Muscle of leg (tissue), 3 donors: ENCODE measurements at regions not wholly inside any gene's neighbourhood (a gene's known extent, or its start where the extent isn't known, plus 50 kb on each side); places are given as distances from the start of the nearest gene placed in this dataset.

ENCODE experiments used
- DNase-seq: peaks from one replicate; pipeline ENCODE4 v3.0.0; 2013
- H3K27ac ChIP-seq: one replicate; pipeline ENCODE4 v1.5.1; 2013; ENCODE audit warnings: mild to moderate bottlenecking, low read length, control low read depth
- H3K27me3 ChIP-seq: one replicate; pipeline ENCODE4 v1.6.1; 2013; ENCODE audit warnings: low read length; ENCODE audit not compliant: control insufficient read depth, insufficient read depth
- H3K36me3 ChIP-seq: one replicate; pipeline ENCODE4 v1.6.1; 2013; ENCODE audit warnings: low read length; ENCODE audit not compliant: control insufficient read depth, insufficient read depth
- H3K4me1 ChIP-seq: one replicate; pipeline ENCODE4 v1.6.1; 2013; ENCODE audit warnings: low read length; ENCODE audit not compliant: control insufficient read depth, insufficient read depth
- H3K4me3 ChIP-seq: one replicate; pipeline ENCODE4 v1.5.1; 2013; ENCODE audit warnings: low read length, control low read depth
- H3K9me3 ChIP-seq: replicated peaks from 2 replicates; pipeline ENCODE4 v1.6.1; 2013; ENCODE audit warnings: low read depth, low read length; ENCODE audit not compliant: control insufficient read depth
- WGBS: methylation state at CpG from one replicate; pipeline ENCODE4 v1.1.5; 2013; ENCODE audit warnings: missing lambda C conversion rate; ENCODE audit not compliant: insufficient coverage; 5-methylcytosine and 5-hydroxymethylcytosine counted together

GRCh38 chr5:164360589-164360988 lies 855.2 kb downstream of the MAT2B start:
- no peaks in the 10 kb centered on the region for H3K27me3 ChIP-seq
- WGBS = 67% methylated on average over 1 of the region's 4 CpGs
- no peak overlapping the region for H3K27ac ChIP-seq
- H3K4me1 ChIP-seq = no peaks in the 10 kb centered on the region
- H3K9me3 ChIP-seq = no peaks in the 10 kb centered on the region
- no peak overlapping the region for H3K4me3 ChIP-seq
- H3K36me3 ChIP-seq = no peaks in the 10 kb centered on the region
- no peak for DNase-seq

GRCh38 chr5:164361986-164362385 lies 856.6 kb downstream of the MAT2B start:
- Histone ChIP-seq H3K27me3 (no peaks in the 10 kb centered on the region), H3K4me1 (no peaks in the 10 kb centered on the region), H3K9me3 (no peaks in the 10 kb centered on the region), H3K4me3 (no peak overlapping the region), H3K27ac (no peak overlapping the region), H3K36me3 (no peaks in the 10 kb centered on the region)
- WGBS = 56% methylated on average over 5 of the region's 5 CpGs
- DNase-seq = peak; percentile 72

- Histone ChIP-seq H3K9me3 (no peaks in the 10 kb centered on the region), H3K27ac (no peak overlapping the region), H3K36me3 (no peaks in the 10 kb centered on the region), H3K4me3 (no peak overlapping the region), H3K27me3 (no peaks in the 10 kb centered on the region), H3K4me1 (no peaks in the 10 kb centered on the region)
- no peak for DNase-seq
These were observed 857.4 kb downstream of the MAT2B start for GRCh38 chr5:164362835-164363234.

- Histone ChIP-seq H3K36me3 (no peaks in the 10 kb centered on the region), H3K27ac (no peak overlapping the region), H3K4me1 (no peaks in the 10 kb centered on the region), H3K4me3 (no peak overlapping the region), H3K9me3 (no peaks in the 10 kb centered on the region), H3K27me3 (no peaks in the 10 kb centered on the region)
- WGBS = no CpG with 5 or more reads among the region's 7 CpGs
- DNase-seq = no peak
These were observed 859.1 kb downstream of the MAT2B start for GRCh38 chr5:164364237-164365208.

- DNase-seq = no peak
- Histone ChIP-seq H3K9me3 (no peaks in the 10 kb centered on the region), H3K4me3 (no peak overlapping the region), H3K36me3 (no peaks in the 10 kb centered on the region), H3K27ac (no peak overlapping the region), H3K4me1 (no peaks in the 10 kb centered on the region), H3K27me3 (no peaks in the 10 kb centered on the region)
- WGBS = no CpG with 5 or more reads among the region's 4 CpGs
These were observed 865.4 kb downstream of the MAT2B start for GRCh38 chr5:164370841-164371240.

GRCh38 chr5:164372892-164373291 lies 867.5 kb downstream of the MAT2B start:
- H3K4me3 ChIP-seq = no peak overlapping the region
- no peak overlapping the region for H3K27ac ChIP-seq
- H3K9me3 ChIP-seq = no peaks in the 10 kb centered on the region
- no peak for DNase-seq
- H3K27me3 ChIP-seq = no peaks in the 10 kb centered on the region
- no CpG with 5 or more reads among the region's 1 CpG for WGBS
- no peaks in the 10 kb centered on the region for H3K36me3 ChIP-seq
- H3K4me1 ChIP-seq = no peaks in the 10 kb centered on the region

GRCh38 chr5:164373876-164374275 lies 868.5 kb downstream of the MAT2B start:
- Histone ChIP-seq H3K9me3 (no peaks in the 10 kb centered on the region), H3K4me1 (no peaks in the 10 kb centered on the region), H3K27ac (no peak overlapping the region), H3K4me3 (no peak overlapping the region), H3K36me3 (no peaks in the 10 kb centered on the region), H3K27me3 (no peaks in the 10 kb centered on the region)
- WGBS = no CpG with 5 or more reads among the region's 2 CpGs
- DNase-seq = peak; percentile 53

GRCh38 chr5:164375051-164375450 lies 869.6 kb downstream of the MAT2B start:
- H3K27me3 ChIP-seq = no peaks in the 10 kb centered on the region
- H3K4me1 ChIP-seq = no peaks in the 10 kb centered on the region
- no peaks in the 10 kb centered on the region for H3K36me3 ChIP-seq
- no peak overlapping the region for H3K27ac ChIP-seq
- DNase-seq = peak; percentile 4
- no CpG with 5 or more reads among the region's 1 CpG for WGBS
- H3K4me3 ChIP-seq = no peak overlapping the region
- no peaks in the 10 kb centered on the region for H3K9me3 ChIP-seq

- Histone ChIP-seq H3K27ac (no peak overlapping the region), H3K27me3 (no peaks in the 10 kb centered on the region), H3K4me3 (no peak overlapping the region), H3K4me1 (no peaks in the 10 kb centered on the region), H3K9me3 (no peaks in the 10 kb centered on the region), H3K36me3 (no peaks in the 10 kb centered on the region)
- peak; percentile 45 for DNase-seq
These were observed 871.4 kb downstream of the MAT2B start for GRCh38 chr5:164376843-164377242.

- no peaks in the 10 kb centered on the region for H3K36me3 ChIP-seq
- H3K4me3 ChIP-seq = no peak overlapping the region
- no peaks in the 10 kb centered on the region for H3K27me3 ChIP-seq
- DNase-seq = peak; percentile 19
- H3K4me1 ChIP-seq = no peaks in the 10 kb centered on the region
- no peak overlapping the region for H3K27ac ChIP-seq
- H3K9me3 ChIP-seq = no peaks in the 10 kb centered on the region
These were observed 872.3 kb downstream of the MAT2B start for GRCh38 chr5:164377746-164378145.

- H3K4me3 ChIP-seq = no peak overlapping the region
- H3K27me3 ChIP-seq = no peaks in the 10 kb centered on the region
- peaks cover 7% of the 10 kb centered on the region for H3K9me3 ChIP-seq
- DNase-seq = no peak
- whole genome bisulfite sequencing = no CpG with 5 or more reads among the region's 2 CpGs
- H3K36me3 ChIP-seq = no peaks in the 10 kb centered on the region
- H3K27ac ChIP-seq = no peak overlapping the region
- H3K4me1 ChIP-seq = no peaks in the 10 kb centered on the region
These were observed 878.2 kb downstream of the MAT2B start for GRCh38 chr5:164383662-164384061.
